Thyroid gland (tissue), 4 donors: ENCODE measurements at regions not wholly inside any gene's neighbourhood (a gene's known extent, or its start where the extent isn't known, plus 50 kb on each side); places are given as distances from the start of the nearest gene placed in this dataset.

Experiments used
- CTCF ChIP-seq, 6 experiments: fragments of 200-600 bp in 3 of 6; fragments of 450-650 bp in 3 of 6; sonication (generic) in 3 of 6; IDR thresholded peaks; one replicate each; pipeline ENCODE4 v1.5.1; 2016 to 2019; ENCODE audit warnings: antibody characterized with exemption in 6 of 6, mild to moderate bottlenecking in 2 of 6, inconsistent platforms in 1 of 6, moderate library complexity in 1 of 6
- POLR2A ChIP-seq, 2 donors: fragments of 450-650 bp; IDR thresholded peaks; one replicate each; pipeline ENCODE4 v1.6.1; 2017; ENCODE audit warnings: antibody characterized with exemption in 2 of 2, mild to moderate bottlenecking in 2 of 2, moderate library complexity in 1 of 2

GRCh38 chr11:10934293-10934860 lies 76.5 kb upstream of the ZBED5 start:
- TF ChIP-seq CTCF (IDR thresholded peaks at IDR 0.05) = no peak
- no peak for TF ChIP-seq POLR2A (IDR thresholded peaks at IDR 0.05)
